ENCODE measurements at regions not wholly inside any gene's neighbourhood (a gene's known extent, or its start where the extent isn't known, plus 50 kb on each side); places are given as distances from the start of the nearest gene placed in this dataset.

DNA sequence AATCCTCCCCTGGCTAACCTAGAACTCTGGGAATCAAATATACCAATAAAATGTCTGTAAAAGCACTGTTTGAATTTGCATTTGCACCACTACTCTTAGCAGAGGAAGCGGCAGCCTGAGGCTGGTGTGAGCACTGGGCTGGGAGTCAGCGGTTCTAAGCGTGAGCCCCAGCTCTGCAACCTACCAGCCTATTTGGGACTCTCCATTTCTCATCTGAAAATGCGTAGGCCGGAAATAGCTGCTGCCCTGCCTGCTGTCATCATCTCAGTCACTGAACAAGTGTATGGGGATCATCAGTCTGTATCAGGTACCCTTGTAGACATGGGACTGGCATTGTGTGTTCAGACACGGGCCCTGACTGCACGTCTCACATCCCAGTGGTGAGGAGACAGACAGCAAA is 194.3 kb downstream of the ANKRD30B start:
- CTCF ChIA-PET (ENCODE audit: unreplicated experiment), result no interaction called here

GRCh38 chr18:14943486-14943885 is 195.5 kb downstream of the ANKRD30B start:
- H3K4me1 ChIP-seq (ENCODE audit: insufficient read depth, low read length, poor library complexity, severe bottlenecking), result no peaks in the 10 kb centered on the region
- H3K36me3 ChIP-seq (ENCODE audit: insufficient read depth, low read length), result no peaks in the 10 kb centered on the region
- H3K27ac ChIP-seq (ENCODE audit: low read depth, low read length, poor library complexity, severe bottlenecking), result no peak overlapping the region
- H4K20me1 ChIP-seq (ENCODE audit: insufficient read depth, low read length), result no peaks in the 10 kb centered on the region
- no peak for TF ChIP-seq EZH2phosphoT487 (IDR thresholded peaks at IDR 0.05; ENCODE audit: borderline replicate concordance, low read depth, low read length)
- TF ChIP-seq, protein P1, sequence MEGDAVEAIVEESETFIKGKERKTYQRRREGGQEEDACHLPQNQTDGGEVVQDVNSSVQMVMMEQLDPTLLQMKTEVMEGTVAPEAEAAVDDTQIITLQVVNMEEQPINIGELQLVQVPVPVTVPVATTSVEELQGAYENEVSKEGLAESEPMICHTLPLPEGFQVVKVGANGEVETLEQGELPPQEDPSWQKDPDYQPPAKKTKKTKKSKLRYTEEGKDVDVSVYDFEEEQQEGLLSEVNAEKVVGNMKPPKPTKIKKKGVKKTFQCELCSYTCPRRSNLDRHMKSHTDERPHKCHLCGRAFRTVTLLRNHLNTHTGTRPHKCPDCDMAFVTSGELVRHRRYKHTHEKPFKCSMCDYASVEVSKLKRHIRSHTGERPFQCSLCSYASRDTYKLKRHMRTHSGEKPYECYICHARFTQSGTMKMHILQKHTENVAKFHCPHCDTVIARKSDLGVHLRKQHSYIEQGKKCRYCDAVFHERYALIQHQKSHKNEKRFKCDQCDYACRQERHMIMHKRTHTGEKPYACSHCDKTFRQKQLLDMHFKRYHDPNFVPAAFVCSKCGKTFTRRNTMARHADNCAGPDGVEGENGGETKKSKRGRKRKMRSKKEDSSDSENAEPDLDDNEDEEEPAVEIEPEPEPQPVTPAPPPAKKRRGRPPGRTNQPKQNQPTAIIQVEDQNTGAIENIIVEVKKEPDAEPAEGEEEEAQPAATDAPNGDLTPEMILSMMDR (conservative IDR thresholded peaks at IDR 0.05; ENCODE audit: low read length), result no peak
- H2AFZ ChIP-seq (ENCODE audit: low read length), result no peak overlapping the region
- H3K9me3 ChIP-seq (ENCODE audit: low read length), result no peaks in the 10 kb centered on the region
- H3K4me2 ChIP-seq (ENCODE audit: low read length), result no peak overlapping the region
- no TSS peak for BruUV-seq (replicated peaks)
- no peaks in the 10 kb centered on the region for H3K9me2 ChIP-seq (ENCODE audit: insufficient read depth, low read length)
- POLR2A ChIA-PET, result no interaction called here
- DNase-seq (ENCODE audit: low spot score), result no peak
- H3K79me2 ChIP-seq (ENCODE audit: insufficient read depth, low read depth, low read length), result no peaks in the 10 kb centered on the region
- no peak overlapping the region for H3K4me3 ChIP-seq (ENCODE audit: low read depth, low read length, poor library complexity, severe bottlenecking)
- intact Hi-C loops (cut with micrococcal nuclease; ENCODE audit: unreplicated experiment), result no loop called here
- CTCF ChIA-PET (ENCODE audit: unreplicated experiment), result no interaction called here

More for the DNA sequence above, 194.3 kb downstream of the ANKRD30B start:
- Histone ChIP-seq H4K20me1 (ENCODE audit: insufficient read depth, low read length) (no peaks in the 10 kb centered on the region), H3K27ac (ENCODE audit: low read depth, low read length, poor library complexity, severe bottlenecking) (no peak overlapping the region), H3K36me3 (ENCODE audit: insufficient read depth, low read length) (no peaks in the 10 kb centered on the region), H3K9me2 (ENCODE audit: insufficient read depth, low read length) (no peaks in the 10 kb centered on the region), H3K4me3 (ENCODE audit: low read depth, low read length, poor library complexity, severe bottlenecking) (no peak overlapping the region), H3K9me3 (ENCODE audit: low read length) (no peaks in the 10 kb centered on the region), H2AFZ (ENCODE audit: low read length) (no peak overlapping the region), H3K79me2 (ENCODE audit: insufficient read depth, low read depth, low read length) (no peaks in the 10 kb centered on the region), H3K4me2 (ENCODE audit: low read length) (no peak overlapping the region), H3K4me1 (ENCODE audit: insufficient read depth, low read length, poor library complexity, severe bottlenecking) (no peaks in the 10 kb centered on the region)
- BruUV-seq (replicated peaks), result no TSS peak
- POLR2A ChIA-PET, result no interaction called here
- intact Hi-C loops (cut with micrococcal nuclease; ENCODE audit: unreplicated experiment), result no loop called here
- no peak for DNase-seq (ENCODE audit: low spot score)
- TF ChIP-seq, protein P1 (conservative IDR thresholded peaks at IDR 0.05; ENCODE audit: low read length), result no peak
- no peak for TF ChIP-seq EZH2phosphoT487 (IDR thresholded peaks at IDR 0.05; ENCODE audit: borderline replicate concordance, low read depth, low read length)

DNA sequence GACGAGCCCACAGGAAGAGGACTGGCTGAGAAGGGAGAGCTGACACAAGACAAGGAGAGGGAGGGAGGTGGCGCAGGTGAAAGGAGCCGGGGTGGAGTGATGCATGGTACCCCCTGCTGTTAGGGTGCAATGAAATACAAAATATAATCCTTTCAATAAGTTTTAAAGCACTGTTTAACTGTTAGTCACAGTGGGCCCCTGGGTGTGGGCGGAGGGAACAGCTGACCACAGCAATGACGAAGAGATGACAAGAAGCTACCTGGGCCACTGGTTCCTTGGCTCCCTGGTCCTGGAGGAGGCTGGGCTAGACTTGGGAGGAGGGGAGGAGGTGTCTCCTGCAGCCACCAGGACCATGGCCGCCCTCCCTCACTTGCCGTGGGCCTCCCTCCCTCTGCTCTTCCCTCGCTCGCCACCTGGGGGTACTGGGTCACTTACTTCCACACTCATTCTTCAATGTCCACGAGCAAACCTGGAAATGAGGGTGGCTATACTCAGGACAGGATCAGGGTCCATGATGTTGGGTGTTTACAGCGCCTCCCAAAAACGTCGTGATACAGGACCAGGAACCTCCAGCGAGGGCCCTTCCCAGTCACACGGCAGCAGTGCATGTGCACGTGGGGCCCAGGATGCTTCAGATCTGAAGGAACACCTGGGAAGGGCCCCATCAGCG is 196.1 kb downstream of the ANKRD30B start:
- Histone ChIP-seq H3K79me2 (ENCODE audit: insufficient read depth, low read depth, low read length) (no peaks in the 10 kb centered on the region), H3K4me3 (ENCODE audit: low read depth, low read length, poor library complexity, severe bottlenecking) (no peak overlapping the region), H3K9me3 (ENCODE audit: low read length) (no peaks in the 10 kb centered on the region), H4K20me1 (ENCODE audit: insufficient read depth, low read length) (no peaks in the 10 kb centered on the region), H3K4me1 (ENCODE audit: insufficient read depth, low read length, poor library complexity, severe bottlenecking) (no peaks in the 10 kb centered on the region), H3K9me2 (ENCODE audit: insufficient read depth, low read length) (no peaks in the 10 kb centered on the region), H3K36me3 (ENCODE audit: insufficient read depth, low read length) (no peaks in the 10 kb centered on the region), H2AFZ (ENCODE audit: low read length) (no peak overlapping the region), H3K27ac (ENCODE audit: low read depth, low read length, poor library complexity, severe bottlenecking) (no peak overlapping the region), H3K4me2 (ENCODE audit: low read length) (no peak overlapping the region)
- DNase-seq (ENCODE audit: low spot score), result no peak
- intact Hi-C loops (cut with micrococcal nuclease; ENCODE audit: unreplicated experiment), result no loop called here
- TF ChIP-seq, protein P1 (conservative IDR thresholded peaks at IDR 0.05; ENCODE audit: low read length), result no peak
- no peak for TF ChIP-seq EZH2phosphoT487 (IDR thresholded peaks at IDR 0.05; ENCODE audit: borderline replicate concordance, low read depth, low read length)
- ChIA-PET POLR2A (no interaction called here), CTCF (ENCODE audit: unreplicated experiment) (no interaction called here)
- no TSS peak for BruUV-seq (replicated peaks)

Data from OCI-LY7 (cell line).